ENCODE measurements at regions not wholly inside any gene's neighbourhood (a gene's known extent, or its start where the extent isn't known, plus 50 kb on each side); places are given as distances from the start of the nearest gene placed in this dataset.

DNA sequence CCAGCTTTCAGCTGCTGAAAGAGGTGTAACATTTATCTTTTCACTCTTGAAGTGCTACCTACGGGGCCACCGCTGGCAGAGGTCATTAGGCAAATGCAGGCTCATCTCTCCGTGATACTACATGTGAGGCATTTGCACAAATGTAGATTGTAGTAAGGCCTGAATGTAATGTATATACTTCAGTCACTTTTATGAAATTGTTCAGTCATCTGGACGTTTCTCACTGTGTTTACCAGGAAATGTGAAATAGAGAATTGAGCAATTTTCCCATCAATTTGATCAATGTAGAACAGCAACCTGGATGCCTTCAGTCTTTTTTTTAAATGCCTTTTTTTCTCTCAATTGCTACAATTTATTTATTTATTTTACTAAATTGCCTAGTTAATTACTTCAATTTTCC is 368.3 kb upstream of the AZI2 start:
- no peak for TF ChIP-seq CREB1 (IDR thresholded peaks at IDR 0.05; ENCODE audit: low read depth)
- no peak for TF ChIP-seq RAD21 (IDR thresholded peaks at IDR 0.05; ENCODE audit: low read depth)
- no peak for TF ChIP-seq YY1 (IDR thresholded peaks at IDR 0.05; ENCODE audit: low read depth)
- no peak for TF ChIP-seq USF1 (IDR thresholded peaks at IDR 0.05)
- no peak for TF ChIP-seq TAF1 (IDR thresholded peaks at IDR 0.05; ENCODE audit: low read depth)

DNA sequence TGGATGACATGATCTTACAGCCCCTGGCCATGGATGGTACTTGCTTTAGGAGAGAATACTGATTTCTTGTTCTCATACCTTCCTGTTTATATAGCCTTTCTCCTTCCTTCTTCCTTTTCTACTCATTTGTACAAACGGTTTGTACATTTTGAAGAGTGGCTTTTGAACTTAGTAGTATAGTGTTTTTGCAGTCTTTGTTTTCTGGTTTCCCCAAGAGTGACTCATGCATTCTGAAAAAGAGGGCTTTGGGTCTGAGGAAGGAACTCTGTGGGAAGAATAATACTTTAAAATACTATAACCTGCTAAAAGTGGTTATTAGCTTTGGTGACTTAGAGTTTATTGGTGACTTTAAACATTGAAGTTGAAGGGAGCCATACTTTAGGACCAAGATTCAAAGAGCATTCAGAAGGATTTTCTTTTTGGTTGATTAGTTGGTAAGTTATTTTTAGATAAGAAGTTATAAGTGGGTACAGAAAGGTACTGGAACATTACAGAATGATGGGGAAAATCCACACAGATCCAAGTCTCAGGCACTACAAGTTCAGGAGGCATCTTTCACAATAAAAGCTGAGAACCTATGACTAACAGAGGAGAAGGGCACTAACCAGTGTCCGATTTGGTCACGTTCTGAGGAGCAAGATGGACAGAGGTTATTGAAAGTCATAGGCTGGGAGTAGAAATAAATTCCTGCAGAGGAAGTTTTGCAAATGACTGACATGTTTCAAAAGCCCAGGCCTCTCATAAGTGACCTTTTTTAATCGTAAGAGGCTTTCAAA is 369.6 kb upstream of the AZI2 start:
- TF ChIP-seq MAX (IDR thresholded peaks at IDR 0.05) (no peak), NFIC (IDR thresholded peaks at IDR 0.05) (no peak), TEAD4 (IDR thresholded peaks at IDR 0.05) (no peak), TAF1 (IDR thresholded peaks at IDR 0.05; ENCODE audit: low read depth) (no peak), RAD21 (IDR thresholded peaks at IDR 0.05; ENCODE audit: low read depth) (no peak), ZBTB7A (IDR thresholded peaks at IDR 0.05; ENCODE audit: low read depth) (no peak), EP300 (IDR thresholded peaks at IDR 0.05; ENCODE audit: borderline replicate concordance) (no peak), TCF12 (IDR thresholded peaks at IDR 0.05; ENCODE audit: low read depth) (no peak), CREB1 (IDR thresholded peaks at IDR 0.05; ENCODE audit: low read depth) (no peak), FOXM1 (IDR thresholded peaks at IDR 0.05; ENCODE audit: borderline replicate concordance, low read depth) (no peak), USF1 (IDR thresholded peaks at IDR 0.05) (no peak), EGR1 (IDR thresholded peaks at IDR 0.05) (no peak), CEBPB (IDR thresholded peaks at IDR 0.05) (no peak), YY1 (IDR thresholded peaks at IDR 0.05; ENCODE audit: low read depth) (no peak)
- TF ChIP-seq, protein P1, sequence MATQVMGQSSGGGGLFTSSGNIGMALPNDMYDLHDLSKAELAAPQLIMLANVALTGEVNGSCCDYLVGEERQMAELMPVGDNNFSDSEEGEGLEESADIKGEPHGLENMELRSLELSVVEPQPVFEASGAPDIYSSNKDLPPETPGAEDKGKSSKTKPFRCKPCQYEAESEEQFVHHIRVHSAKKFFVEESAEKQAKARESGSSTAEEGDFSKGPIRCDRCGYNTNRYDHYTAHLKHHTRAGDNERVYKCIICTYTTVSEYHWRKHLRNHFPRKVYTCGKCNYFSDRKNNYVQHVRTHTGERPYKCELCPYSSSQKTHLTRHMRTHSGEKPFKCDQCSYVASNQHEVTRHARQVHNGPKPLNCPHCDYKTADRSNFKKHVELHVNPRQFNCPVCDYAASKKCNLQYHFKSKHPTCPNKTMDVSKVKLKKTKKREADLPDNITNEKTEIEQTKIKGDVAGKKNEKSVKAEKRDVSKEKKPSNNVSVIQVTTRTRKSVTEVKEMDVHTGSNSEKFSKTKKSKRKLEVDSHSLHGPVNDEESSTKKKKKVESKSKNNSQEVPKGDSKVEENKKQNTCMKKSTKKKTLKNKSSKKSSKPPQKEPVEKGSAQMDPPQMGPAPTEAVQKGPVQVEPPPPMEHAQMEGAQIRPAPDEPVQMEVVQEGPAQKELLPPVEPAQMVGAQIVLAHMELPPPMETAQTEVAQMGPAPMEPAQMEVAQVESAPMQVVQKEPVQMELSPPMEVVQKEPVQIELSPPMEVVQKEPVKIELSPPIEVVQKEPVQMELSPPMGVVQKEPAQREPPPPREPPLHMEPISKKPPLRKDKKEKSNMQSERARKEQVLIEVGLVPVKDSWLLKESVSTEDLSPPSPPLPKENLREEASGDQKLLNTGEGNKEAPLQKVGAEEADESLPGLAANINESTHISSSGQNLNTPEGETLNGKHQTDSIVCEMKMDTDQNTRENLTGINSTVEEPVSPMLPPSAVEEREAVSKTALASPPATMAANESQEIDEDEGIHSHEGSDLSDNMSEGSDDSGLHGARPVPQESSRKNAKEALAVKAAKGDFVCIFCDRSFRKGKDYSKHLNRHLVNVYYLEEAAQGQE (IDR thresholded peaks at IDR 0.05; ENCODE audit: low read depth), result no peak

GRCh38 chr3:28726840-28727239 is 378.2 kb upstream of the AZI2 start:
- no peak for TF ChIP-seq NFIC (IDR thresholded peaks at IDR 0.05)
- TF ChIP-seq RAD21 (IDR thresholded peaks at IDR 0.05; ENCODE audit: low read depth), result peak; percentile 57
- TF ChIP-seq YY1 (IDR thresholded peaks at IDR 0.05; ENCODE audit: low read depth), result no peak
- TF ChIP-seq CEBPB (IDR thresholded peaks at IDR 0.05), result no peak

DNA sequence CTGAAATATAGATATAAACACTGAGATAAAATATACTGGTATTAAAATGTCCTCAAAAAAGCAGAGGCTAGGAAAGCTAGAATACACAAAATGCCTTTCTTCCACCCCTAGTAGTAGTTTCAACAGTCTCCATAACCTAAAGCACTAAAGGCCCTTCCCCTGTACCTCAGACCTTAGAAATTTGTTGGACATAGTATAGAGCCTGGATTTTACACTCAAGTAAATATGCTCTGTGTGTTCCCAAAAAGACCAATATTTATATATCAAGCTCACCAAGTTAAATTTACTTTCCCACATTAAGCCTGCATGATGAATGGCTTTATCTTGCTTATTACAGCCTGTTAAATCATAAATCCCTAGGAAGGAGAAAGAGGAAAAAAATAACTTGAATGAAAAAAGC is 378.7 kb upstream of the AZI2 start:
- TF ChIP-seq TEAD4 (IDR thresholded peaks at IDR 0.05), result no peak
- TF ChIP-seq CEBPB (IDR thresholded peaks at IDR 0.05), result no peak
- TF ChIP-seq FOXM1 (IDR thresholded peaks at IDR 0.05; ENCODE audit: borderline replicate concordance, low read depth), result no peak
- no peak for TF ChIP-seq YY1 (IDR thresholded peaks at IDR 0.05; ENCODE audit: low read depth)
- no peak for TF ChIP-seq RAD21 (IDR thresholded peaks at IDR 0.05; ENCODE audit: low read depth)
- no peak for TF ChIP-seq CREB1 (IDR thresholded peaks at IDR 0.05; ENCODE audit: low read depth)
- no peak for TF ChIP-seq NFIC (IDR thresholded peaks at IDR 0.05)
- TF ChIP-seq MAX (IDR thresholded peaks at IDR 0.05), result no peak
- TF ChIP-seq EP300 (IDR thresholded peaks at IDR 0.05; ENCODE audit: borderline replicate concordance), result no peak
- no peak for TF ChIP-seq ZBTB7A (IDR thresholded peaks at IDR 0.05; ENCODE audit: low read depth)
- no peak for TF ChIP-seq TAF1 (IDR thresholded peaks at IDR 0.05; ENCODE audit: low read depth)
- no peak for TF ChIP-seq USF1 (IDR thresholded peaks at IDR 0.05)
- TF ChIP-seq TCF12 (IDR thresholded peaks at IDR 0.05; ENCODE audit: low read depth), result no peak
- TF ChIP-seq, protein P1 (IDR thresholded peaks at IDR 0.05; ENCODE audit: low read depth), result no peak
- TF ChIP-seq EGR1 (IDR thresholded peaks at IDR 0.05), result no peak

DNA sequence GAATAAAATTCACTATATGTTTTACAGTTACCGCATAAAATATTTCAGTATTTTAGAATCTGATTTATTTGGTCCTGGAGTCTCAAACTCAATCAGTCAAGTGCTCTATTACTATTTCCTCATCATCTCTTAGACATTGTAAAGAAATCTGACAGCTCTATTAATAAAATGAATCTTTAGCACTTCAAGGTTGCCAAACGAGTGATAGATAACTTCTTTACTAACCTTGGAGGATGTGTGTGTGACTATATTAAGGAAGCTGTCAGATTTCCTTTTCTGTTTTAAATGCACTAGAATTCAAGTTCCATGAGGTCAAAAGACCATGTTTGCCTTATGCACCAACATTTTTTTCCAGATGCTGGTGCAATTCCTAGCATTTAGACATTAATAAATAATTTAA is 389.8 kb upstream of the AZI2 start:
- TF ChIP-seq CEBPB (IDR thresholded peaks at IDR 0.05) (no peak), TCF12 (IDR thresholded peaks at IDR 0.05; ENCODE audit: low read depth) (no peak), FOXM1 (IDR thresholded peaks at IDR 0.05; ENCODE audit: borderline replicate concordance, low read depth) (no peak), MAX (IDR thresholded peaks at IDR 0.05) (no peak), EGR1 (IDR thresholded peaks at IDR 0.05) (no peak), YY1 (IDR thresholded peaks at IDR 0.05; ENCODE audit: low read depth) (no peak), RAD21 (IDR thresholded peaks at IDR 0.05; ENCODE audit: low read depth) (no peak), USF1 (IDR thresholded peaks at IDR 0.05) (no peak), EP300 (IDR thresholded peaks at IDR 0.05; ENCODE audit: borderline replicate concordance) (no peak), NFIC (IDR thresholded peaks at IDR 0.05) (no peak), CREB1 (IDR thresholded peaks at IDR 0.05; ENCODE audit: low read depth) (no peak), TAF1 (IDR thresholded peaks at IDR 0.05; ENCODE audit: low read depth) (no peak), ZBTB7A (IDR thresholded peaks at IDR 0.05; ENCODE audit: low read depth) (no peak), TEAD4 (IDR thresholded peaks at IDR 0.05) (no peak)
- TF ChIP-seq, protein P1 (IDR thresholded peaks at IDR 0.05; ENCODE audit: low read depth), result no peak
